Daoy (cell line): ENCODE measurements at regions not wholly inside any gene's neighbourhood (a gene's known extent, or its start where the extent isn't known, plus 50 kb on each side); places are given as distances from the start of the nearest gene placed in this dataset.
"Not testable (repeated sequence)": the region's sequence is repeated elsewhere in the genome, so short reads cannot be mapped to it uniquely, and the experiment has no call there.

Source experiments
- DNase-seq: peaks from one replicate; pipeline ENCODE4 v3.0.0-alpha.2; 2015; ENCODE audit warnings: low read depth

DNA sequence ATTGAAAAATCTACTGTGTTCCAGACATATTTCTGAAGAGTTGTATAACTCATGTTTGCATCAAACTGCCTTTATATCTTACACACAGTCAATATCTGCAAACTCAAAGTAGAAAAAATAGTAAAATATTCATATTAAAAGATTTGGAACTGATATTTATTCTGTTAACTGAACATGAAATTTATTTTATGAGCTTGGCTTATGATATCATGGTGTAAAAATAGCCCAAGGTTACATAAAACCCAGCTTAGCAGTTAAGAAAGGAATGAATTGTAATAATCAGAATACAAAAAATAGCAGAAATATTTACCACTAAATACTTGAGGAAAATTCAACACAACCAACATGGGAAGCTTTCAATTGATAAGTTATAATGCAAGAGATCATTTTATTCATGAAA, 367.9 kb downstream of the FLRT2 start:
- no peak for DNase-seq

DNA sequence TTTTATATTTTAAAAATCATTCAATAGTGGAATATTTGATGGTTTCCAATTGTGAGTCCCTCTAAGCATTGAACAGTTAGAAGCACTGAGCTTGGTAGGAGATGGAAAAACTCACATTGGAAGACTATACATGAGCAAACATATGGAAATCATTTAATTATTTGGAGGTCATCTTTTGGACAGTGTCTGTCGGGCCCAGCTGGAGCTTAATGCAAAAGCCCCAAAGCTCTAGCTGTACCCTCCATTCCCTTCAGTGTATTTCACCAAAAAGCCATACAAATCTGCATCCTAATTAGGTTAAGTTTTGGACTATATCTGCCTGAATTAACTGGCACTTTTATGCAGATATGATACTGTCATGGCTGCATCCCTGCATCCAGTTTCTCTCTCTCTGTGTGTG, 365.7 kb downstream of the FLRT2 start:
- no peak for DNase-seq

DNA sequence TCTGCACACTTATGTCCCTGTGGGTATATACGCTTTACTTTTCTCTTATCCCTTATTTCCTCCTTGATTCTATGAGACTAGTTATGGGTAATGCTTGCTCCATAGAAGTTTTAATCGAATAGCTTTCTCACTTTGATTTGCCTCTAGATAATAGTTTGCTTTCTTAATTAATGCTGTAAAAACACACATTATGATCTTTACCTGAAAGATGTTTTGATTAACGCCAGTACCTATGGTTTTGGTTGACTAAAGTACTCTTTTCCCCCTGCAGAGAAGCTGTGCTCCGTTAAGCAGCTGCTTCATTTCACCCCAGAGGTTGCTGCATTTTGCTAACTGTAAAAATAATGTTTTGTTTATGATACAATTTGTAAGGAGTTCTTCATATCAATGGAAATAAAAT, 362.3 kb downstream of the FLRT2 start:
- no peak for DNase-seq

DNA sequence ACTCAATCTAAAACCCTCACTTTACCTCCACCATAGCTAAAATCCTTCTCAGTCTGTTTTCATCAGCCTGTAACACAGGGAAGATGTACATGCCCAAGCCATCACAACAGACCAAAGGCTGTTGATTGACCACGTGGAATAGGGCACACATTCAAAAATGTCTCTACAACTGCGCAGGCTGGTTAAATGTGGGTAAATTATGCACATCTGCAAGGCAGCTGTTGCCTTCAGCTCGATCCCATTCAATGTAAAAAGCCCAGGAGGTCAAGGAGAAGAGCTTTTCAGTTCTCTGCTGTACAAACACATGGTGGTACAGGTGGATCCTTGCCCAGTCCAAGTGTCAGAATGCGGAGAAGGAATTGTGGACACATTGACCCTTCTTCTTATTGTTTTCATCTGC, 354.0 kb downstream of the FLRT2 start:
- no peak for DNase-seq

DNA sequence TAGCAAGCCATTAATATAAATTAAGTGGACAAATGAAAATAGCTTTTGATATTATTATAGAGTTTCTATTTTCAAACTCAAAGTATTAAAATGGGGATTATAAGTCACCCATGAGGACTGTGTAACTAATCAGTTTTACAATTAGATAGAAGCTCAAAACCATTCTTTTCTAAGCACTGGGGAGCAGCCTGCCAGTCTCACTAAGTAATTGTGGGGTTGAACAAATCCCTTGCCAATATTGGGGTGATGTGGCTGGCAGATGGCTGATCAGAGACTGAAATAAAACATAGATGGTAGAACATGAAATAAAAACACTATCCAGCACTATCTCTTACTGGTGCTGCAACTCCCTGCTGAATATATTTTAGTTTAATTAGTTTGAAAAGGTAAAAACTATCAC, 353.2 kb downstream of the FLRT2 start:
- DNase-seq: no peak

DNA sequence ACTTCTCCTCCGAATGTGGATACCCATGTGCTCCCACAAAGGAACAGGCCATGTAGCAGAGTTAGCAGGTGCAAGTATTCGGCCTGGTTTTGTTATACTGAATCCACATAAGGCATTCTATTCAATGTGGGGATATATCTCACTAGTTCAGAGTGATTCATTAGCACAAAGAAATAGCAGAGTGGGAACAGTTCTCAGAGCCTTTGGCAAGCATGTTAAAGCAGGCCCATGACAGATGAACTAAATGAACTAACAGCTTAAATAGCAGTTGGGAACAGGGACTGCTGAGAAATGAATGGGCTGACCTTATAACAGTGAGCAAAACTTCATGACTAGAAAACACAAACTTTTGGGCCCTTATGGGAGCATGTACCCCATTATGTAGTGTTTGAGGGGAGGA, 352.0 kb downstream of the FLRT2 start:
- no peak for DNase-seq

DNA sequence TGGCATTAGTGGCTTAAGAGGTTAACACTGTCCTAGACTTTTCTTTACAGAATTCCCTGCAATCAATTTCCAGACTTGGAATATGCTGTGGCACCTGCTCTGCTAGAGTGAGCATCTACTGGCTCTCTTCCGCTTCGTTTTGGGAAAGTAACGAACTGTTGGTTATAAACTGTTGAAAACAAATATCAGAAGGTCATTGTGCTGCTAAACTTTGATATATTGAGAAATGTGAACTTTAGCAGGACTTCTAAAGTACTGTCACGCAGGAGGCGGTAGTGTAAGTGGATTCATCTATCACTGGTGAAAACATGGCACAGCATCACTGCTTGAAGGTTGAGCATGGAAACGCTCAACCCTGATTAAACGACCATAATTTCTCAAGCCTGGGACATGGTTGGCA, 348.9 kb downstream of the FLRT2 start:
- DNase-seq: no peak

DNA sequence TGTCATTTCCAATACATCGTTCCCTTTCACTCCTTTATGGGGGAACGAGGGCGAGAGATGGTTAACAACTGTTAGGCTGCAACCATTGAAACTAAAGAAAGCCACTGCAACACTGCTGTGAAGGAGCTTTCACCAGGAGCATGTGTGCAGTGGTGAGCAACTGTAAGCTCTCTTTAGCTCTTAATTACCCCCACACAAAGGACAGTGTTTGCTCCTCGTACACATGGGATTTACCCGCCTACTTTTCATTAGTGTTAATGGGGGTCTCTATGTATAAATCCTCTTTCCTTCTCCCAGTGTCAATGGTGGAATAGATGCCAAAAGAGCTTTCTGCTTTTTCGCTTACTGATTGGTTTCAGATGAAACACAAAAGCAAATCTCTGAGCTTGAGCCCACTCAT, 343.1 kb downstream of the FLRT2 start:
- no peak for DNase-seq

DNA sequence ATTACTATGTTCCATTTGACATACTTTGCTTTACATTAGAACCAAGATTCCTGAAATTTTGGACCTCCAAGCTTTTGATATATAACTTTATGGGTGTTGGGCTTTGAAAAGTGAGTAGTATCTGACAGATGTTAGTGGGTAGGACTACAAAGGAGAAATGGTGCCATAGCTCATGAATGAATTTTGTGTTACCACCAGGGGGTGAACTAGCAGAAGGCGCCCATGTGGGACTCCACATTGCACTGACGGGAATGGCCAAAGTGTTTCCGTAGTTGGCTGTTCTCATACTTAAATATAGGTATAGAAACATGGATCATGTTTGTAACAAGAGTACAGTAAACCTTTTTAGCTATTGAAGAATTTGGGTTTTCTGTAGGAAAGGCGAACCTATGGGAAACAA, 337.5 kb downstream of the FLRT2 start:
- DNase-seq: peak; percentile 20

DNA sequence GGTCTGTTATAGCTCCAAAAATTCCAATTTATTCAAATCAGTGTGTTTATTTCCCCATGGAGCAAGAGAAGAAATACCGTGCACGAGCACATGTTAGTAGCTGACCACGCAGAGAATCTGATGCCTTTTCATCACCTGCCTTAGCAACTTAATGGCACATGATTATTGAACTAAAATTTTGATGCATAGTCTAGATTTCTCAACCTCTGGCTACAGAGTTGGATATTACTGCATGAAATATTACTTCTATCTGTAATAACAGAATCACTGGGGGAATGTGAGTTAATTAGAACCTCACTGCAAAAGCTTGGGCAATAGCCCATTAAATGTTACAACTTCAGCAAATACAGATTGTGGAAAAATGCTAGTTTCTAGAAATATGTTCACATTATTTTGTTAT, 335.8 kb downstream of the FLRT2 start:
- DNase-seq: no peak

DNA sequence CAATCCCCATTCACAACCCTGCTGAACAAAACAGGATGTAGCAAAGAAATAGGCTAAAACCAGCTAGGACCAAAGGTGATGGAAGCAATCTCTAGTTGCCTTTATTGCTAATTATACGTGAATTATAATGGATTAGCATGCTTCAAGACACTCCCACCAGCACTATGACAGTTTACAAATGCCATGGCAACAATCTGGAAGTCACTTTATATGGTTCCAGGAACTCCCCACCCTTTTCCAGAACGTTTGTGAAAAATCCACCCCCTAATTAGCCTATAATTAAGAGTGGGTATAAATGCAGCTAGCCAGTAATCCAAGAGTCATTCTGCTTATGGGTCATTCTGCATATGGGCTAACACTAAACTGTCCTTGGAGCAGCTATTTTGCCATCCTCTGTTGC, 328.7 kb downstream of the FLRT2 start:
- DNase-seq: no peak

DNA sequence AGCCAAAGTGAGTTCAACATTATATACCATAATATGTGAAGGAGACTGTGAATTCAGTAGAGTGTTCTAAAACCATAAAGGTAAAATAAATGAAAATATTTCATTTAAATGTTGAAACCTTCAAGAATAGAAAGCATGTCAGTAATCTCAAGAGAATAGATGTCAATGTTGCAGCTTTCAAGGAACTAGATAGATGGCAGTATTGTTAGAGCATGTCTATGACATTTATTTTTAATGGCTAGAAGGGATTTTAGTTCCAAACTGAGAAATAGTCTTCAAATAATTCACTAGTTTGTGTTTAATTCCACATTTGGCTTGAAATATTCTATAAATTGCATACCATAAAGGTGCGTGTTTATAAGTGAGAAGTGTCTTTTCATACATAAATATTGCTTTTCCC, 326.5 kb downstream of the FLRT2 start:
- no peak for DNase-seq

DNA sequence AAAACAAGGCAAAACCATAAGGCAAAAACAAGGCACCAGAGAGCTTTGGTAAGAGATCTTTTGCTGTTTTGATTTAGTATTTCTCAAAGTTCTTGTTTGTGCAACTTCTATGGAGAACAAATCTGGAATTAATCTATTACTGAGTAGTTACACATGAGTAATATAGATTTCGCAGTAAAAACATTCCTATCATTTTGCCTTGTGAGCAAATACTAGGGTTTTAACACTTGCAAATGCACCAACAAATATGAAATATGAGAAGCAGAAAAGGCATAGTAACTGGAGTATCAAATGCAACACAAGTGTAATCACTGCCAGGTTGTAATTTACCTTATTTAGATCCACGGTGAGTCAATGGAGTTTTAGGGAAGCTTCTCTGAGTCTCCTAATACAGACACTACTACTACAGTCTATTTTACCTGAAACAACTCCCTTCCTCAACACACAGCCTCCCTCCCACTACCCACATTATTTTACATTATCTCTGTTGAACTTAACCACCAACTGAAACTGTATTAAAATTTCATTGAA, 324.1 kb downstream of the FLRT2 start:
- no peak for DNase-seq

DNA sequence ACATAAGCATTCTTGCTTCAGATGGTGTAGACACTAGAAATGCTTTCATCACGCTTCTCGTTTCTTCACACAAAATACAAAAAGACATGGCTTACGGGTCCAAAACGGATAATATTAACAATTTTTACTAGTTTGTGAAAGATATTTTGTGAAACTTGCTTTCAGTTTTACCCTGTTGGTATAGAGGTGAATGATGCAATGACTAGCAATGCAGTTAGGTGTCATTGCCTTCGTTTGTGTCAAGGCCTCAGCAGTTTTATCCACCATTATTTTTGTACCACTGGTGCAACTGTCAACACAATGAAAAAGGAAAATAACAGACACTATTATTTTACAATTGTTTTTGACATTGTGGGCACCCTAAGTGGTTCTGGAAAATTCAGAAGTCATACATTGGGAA, 323.0 kb downstream of the FLRT2 start:
- no peak for DNase-seq

DNA sequence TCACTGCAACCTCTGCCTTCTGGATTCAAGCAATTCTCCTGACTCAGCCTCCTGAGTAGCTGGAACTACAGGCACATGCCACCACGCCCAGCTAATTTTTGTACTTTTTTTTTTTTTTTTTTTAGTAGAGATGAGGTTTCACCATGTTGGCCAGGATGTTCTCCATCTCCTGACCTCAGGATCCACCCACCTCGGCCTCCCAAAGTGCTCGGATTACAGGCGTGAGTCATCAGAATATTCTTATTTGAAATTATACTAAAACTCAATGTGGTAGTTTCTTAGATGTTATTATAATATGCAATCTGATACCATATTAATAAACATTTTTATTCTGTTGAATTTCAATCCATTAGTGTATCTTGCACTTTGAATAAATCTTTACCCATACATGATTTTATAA, 322.2 kb downstream of the FLRT2 start:
- DNase-seq: not testable (repeated sequence)

DNA sequence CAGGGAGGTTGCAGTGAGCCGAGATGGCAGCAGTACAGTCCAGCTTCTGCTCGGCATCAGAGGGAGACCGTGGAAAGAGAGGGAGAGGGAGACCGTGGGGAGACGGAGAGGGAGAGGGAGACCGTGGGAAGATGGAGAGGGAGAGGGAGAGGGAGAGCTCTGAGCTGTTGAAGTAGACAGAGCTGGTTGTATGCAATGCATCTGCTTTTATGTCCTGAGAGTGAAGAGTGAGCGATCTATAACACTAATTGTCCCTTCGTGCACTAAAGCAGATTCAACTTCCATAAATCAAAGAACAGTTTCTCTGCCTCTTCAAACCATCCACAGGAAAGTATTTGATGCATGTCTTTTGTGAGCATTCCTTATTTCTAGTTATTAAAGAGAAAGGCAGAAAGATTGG, 300.6 kb downstream of the FLRT2 start:
- DNase-seq: not testable (repeated sequence)

DNA sequence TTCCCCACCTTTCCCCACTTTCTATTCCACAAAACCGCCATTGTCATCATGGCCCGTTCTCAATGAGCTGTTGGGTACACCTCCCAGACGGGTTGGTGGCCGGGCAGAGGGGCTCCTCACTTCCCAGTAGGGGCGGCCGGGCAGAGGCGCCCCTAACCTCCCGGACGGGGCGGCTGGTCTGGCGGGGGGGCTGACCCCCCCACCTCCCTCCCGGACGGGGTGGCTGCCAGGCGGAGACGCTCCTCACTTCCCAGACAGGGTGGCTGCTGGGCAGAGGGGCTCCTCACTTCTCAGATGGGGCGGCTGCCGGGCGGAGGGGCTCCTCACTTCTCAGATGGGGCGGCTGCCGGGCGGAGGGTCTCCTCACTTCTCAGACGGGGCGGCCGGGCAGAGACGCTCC, 299.7 kb downstream of the FLRT2 start:
- DNase-seq: not testable (repeated sequence)

DNA sequence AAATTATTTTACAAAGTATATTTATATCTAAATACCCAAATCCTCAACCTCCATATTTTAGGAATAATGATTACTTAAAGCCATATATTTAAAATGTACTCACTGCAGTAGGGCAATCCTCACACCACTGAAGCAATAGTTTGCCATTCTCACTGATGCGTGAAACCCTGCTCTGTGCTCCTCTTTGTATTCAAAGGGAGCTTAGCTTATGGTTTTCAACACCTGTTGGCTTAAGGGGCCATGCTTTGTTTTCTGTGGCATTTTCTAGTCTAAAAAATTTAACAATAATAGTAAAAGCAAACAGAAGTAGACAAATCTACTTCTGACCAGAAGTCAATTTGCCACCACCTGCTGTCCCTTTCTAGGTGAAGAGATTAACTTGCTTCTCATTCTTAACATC, 294.6 kb downstream of the FLRT2 start:
- DNase-seq: no peak

DNA sequence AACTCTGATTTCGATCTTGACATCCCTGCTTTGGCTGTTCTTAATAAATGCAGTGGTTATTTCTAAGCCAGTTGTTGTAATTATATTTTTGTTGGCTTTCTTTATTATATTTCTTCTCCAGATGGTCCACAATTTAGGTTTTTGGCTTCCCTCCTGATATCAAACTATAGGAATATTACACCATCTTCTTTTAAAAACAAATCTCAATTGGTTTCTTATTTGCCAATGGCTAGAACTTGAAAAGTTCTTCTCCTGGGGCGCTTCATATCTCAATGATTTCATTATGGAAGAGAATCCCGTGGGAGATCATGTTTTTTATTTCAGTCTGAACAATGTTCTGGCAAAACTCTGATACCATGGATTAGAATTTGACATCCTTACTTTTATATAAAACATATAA, 292.3 kb downstream of the FLRT2 start:
- DNase-seq: no peak

DNA sequence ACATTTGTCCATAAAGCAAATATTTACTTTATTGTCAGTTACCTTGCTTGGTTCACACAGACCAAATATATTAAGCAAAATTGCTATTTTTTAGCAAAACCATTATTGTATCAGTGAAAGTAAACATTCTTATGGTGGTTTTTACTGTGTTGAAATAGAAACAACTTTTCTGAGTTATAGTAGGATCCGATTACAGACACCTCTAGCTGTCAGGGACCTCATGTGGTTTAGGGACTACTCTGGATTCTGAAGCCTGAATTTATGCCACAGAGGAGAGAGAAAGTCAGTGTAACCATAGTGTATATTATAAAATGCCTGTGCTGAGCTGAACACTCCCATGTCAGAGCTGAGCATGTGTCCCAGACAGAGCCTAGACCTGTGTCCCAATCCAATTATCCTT, 287.5 kb downstream of the FLRT2 start:
- no peak for DNase-seq

DNA sequence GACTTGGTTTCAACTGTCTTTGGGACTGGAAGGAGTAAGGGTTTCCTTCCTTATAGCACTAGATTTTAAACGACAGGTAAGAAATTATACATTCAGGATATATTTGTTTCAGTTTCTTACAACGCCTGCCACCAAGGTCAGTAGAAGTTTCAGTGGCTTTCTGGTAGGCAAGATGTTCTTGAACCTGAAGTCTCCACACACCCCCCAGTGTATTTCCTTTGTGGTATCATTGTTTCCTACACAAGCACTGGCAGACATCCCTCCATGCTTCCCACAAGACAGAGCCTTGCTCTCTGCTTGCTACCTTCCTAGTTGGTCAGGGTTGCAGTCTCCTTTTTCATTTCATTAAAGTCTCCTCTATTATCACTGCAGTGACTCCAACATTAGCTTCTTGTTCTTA, 283.1 kb downstream of the FLRT2 start:
- DNase-seq: no peak

DNA sequence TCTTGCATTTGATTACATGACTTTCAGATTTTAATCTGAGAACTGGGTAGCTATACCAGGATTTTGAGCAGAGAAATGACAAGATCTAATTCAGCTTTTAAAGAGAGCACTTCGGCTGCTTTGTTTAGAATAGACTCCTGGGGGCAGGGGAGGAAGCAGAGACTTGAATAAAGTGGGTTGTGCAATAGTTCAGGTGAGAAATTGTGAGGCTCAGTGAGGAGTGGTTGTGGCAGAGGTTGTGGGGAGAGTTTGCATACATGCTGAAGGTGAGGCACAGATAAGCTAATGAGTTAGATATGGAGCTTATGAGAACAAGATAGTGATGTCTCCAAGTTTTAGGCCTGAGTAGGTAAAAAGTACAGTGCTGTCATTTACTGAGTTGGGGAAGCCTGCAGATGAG, 281.4 kb downstream of the FLRT2 start:
- no peak for DNase-seq

DNA sequence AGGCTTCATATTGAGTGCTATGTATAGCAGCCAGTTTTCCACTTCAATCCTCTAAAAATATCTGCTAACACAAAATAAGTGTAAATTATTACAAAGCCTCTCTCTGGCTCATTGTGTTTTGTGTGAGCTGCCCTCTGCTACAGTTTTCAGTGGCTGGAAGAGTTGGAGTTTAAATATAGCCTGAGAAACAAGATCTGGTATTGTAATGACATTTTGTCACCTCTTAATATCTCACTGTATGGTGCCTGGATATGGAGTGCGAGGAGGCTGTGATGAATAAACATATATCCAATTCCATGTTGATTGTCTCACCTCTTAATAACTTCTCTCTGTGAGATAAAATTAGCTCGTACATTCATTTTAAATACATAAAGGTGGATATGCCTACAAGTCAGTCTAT, 269.7 kb downstream of the FLRT2 start:
- DNase-seq: no peak

DNA sequence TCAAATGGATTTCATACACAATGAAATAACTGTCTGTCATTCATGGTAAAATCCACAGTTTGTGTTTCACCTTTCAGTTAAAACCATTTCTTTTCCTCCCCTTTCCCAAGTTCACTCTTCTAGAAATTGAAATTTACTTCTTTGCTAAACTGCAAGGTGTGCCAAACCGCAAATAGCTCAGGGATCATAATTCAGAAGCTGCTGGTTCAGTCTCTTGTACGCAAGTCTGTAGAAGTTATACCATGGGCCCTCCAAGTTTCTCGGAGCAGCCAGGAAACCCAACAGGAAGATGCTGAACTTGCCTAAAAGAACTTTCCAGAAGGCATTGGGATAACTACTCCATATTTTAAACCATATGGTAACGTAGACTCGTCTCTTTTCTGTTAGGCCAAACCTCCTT, 268.9 kb downstream of the FLRT2 start:
- DNase-seq: no peak

DNA sequence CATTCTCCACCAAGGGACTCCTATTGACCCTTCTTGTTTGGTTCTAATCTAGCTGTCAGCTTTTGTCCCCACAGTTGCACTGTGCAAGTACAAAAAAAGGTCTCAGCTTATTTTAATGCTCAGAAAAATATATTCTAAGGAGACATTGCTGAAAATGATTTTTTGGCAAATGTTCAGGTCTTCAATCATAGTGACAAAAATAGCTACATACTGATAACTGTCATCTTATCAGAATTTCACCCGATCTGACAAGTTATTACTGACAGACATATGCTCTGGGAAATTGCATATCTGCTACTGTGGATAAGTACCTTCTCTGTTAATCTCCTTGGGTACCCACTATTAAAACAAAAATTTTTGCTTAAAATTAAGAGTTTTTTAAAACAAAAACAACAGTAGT, 263.6 kb downstream of the FLRT2 start:
- no peak for DNase-seq
